ENCODE measurements at regions not wholly inside any gene's neighbourhood (a gene's known extent, or its start where the extent isn't known, plus 50 kb on each side); places are given as distances from the start of the nearest gene placed in this dataset.

DNA sequence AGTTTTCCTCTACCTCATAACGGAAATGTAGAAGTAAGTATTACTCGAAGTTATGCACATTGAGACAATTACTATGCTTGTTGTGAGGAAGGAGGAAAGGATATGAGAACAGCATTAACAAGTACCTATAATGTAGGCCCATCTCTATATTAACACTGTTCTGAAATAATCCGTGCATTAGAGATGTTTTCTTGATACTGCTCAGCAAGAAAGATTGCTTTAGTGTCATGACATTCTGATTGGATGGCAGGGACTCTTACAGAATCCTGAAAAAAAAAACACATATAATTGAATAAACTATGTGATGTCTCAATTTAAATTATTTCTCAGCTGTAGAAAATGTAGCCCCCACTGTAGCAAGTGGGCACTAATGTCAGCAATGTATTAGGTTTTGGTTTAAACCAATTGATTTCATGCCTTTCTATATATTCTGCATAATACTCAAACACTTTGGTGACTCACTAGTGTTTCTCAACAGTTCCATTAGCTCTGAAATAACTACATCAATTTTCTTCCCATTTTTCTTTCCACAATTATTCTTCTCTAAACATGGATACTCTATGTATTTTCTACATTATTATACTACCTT is 598.3 kb upstream of the BCHE start:
- TF ChIP-seq, protein P1, sequence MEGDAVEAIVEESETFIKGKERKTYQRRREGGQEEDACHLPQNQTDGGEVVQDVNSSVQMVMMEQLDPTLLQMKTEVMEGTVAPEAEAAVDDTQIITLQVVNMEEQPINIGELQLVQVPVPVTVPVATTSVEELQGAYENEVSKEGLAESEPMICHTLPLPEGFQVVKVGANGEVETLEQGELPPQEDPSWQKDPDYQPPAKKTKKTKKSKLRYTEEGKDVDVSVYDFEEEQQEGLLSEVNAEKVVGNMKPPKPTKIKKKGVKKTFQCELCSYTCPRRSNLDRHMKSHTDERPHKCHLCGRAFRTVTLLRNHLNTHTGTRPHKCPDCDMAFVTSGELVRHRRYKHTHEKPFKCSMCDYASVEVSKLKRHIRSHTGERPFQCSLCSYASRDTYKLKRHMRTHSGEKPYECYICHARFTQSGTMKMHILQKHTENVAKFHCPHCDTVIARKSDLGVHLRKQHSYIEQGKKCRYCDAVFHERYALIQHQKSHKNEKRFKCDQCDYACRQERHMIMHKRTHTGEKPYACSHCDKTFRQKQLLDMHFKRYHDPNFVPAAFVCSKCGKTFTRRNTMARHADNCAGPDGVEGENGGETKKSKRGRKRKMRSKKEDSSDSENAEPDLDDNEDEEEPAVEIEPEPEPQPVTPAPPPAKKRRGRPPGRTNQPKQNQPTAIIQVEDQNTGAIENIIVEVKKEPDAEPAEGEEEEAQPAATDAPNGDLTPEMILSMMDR (IDR thresholded peaks at IDR 0.05) = no peak
- TF ChIP-seq POLR2AphosphoS5 (IDR thresholded peaks at IDR 0.05) (no peak), POLR2A (IDR thresholded peaks at IDR 0.05) (no peak)

Data from prostate gland (tissue), 2 donors.